HEK293 (cell line): ENCODE measurements at regions not wholly inside any gene's neighbourhood (a gene's known extent, or its start where the extent isn't known, plus 50 kb on each side); places are given as distances from the start of the nearest gene placed in this dataset.

Experiments used
- CTCF ChIA-PET: fragments of 350-600 bp; formaldehyde crosslinking; extraction: SDS; loops from one replicate; lab custom pipeline; 2021; ENCODE audit warnings: antibody characterized with exemption; lab: Yijun Ruan, JAX
- POLR2A ChIA-PET: fragments of 300-600 bp; formaldehyde crosslinking; extraction: SDS; loops from one replicate; lab custom pipeline; 2020; ENCODE audit warnings: antibody characterized with exemption, inconsistent platforms; lab: Yijun Ruan, JAX
- H3K27ac ChIP-seq: fragments of 200-500 bp; sonication (Bioruptor generic); 2 replicates; pipeline ENCODE4 v1.5.1; 2014; ENCODE audit warnings: low read depth, low read length, control low read depth, inconsistent platforms; ENCODE audit errors: extremely low read depth
- H3K36me3 ChIP-seq, 2 experiments: fragments of 200-500 bp in 1 of 2; sonication (Bioruptor generic) in 1 of 2; 1 replicate in 1 of 2; 2 replicates in 1 of 2; pipeline ENCODE4 v1.5.1; 2014 to 2017; ENCODE audit warnings: inconsistent platforms in 2 of 2, low read length in 2 of 2; ENCODE audit not compliant: control insufficient read depth in 2 of 2, insufficient read depth in 1 of 2
- H3K4me1 ChIP-seq: fragments of 200-500 bp; sonication (Bioruptor generic); 2 replicates; pipeline ENCODE4 v1.5.1; 2014; ENCODE audit warnings: mild to moderate bottlenecking, low read length, inconsistent platforms; ENCODE audit not compliant: control insufficient read depth, insufficient read depth
- H3K4me3 ChIP-seq: 2 replicates; pipeline ENCODE4 v1.5.1; 2011; ENCODE audit warnings: low read depth, mild to moderate bottlenecking, control low read depth, low read length, moderate library complexity
- H3K9me3 ChIP-seq: fragments of 200-500 bp; sonication (Bioruptor generic); 2 replicates; pipeline ENCODE4 v1.5.1; 2014; ENCODE audit warnings: low read depth, low read length, inconsistent platforms; ENCODE audit not compliant: control insufficient read depth, insufficient read depth
- KLF7 ChIP-seq: fragments of 450-650 bp; formaldehyde crosslinking; IDR thresholded peaks from 2 replicates; pipeline ENCODE4 v1.5.1; 2016; ENCODE audit warnings: missing biosample characterization, missing genetic modification characterization, borderline replicate concordance
- PRDM10 ChIP-seq: fragments of 450-650 bp; formaldehyde crosslinking; IDR thresholded peaks from 2 replicates; pipeline ENCODE4 v1.5.1; 2016; ENCODE audit warnings: missing biosample characterization, missing genetic modification characterization
- SALL2 ChIP-seq: fragments of 450-650 bp; formaldehyde crosslinking; IDR thresholded peaks from 2 replicates; pipeline ENCODE4 v1.5.0; 2017; ENCODE audit warnings: missing biosample characterization, mild to moderate bottlenecking, missing genetic modification characterization, borderline replicate concordance
- SCRT2 ChIP-seq: fragments of 450-650 bp; formaldehyde crosslinking; IDR thresholded peaks from 2 replicates; pipeline ENCODE4 v1.5.1; 2016; ENCODE audit warnings: missing biosample characterization, missing genetic modification characterization
- ZNF140 ChIP-seq: fragments of 450-650 bp; formaldehyde crosslinking; IDR thresholded peaks from 2 replicates; pipeline ENCODE4 v1.5.1; 2016; ENCODE audit warnings: missing biosample characterization, missing genetic modification characterization
- ZNF146 ChIP-seq: fragments of 450-650 bp; formaldehyde crosslinking; IDR thresholded peaks from 2 replicates; pipeline ENCODE4 v1.5.1; 2016; ENCODE audit warnings: missing biosample characterization, missing genetic modification characterization
- ZNF16 ChIP-seq: fragments of 450-650 bp; formaldehyde crosslinking; IDR thresholded peaks from 2 replicates; pipeline ENCODE4 v1.5.1; 2016; ENCODE audit warnings: low read depth, missing biosample characterization, missing genetic modification characterization
- ZNF211 ChIP-seq: fragments of 450-650 bp; formaldehyde crosslinking; IDR thresholded peaks from 2 replicates; pipeline ENCODE4 v1.5.1; 2016; ENCODE audit warnings: low read depth, missing biosample characterization, missing genetic modification characterization
- ZNF24 ChIP-seq: fragments of 450-650 bp; formaldehyde crosslinking; IDR thresholded peaks from 2 replicates; pipeline ENCODE4 v1.5.1; 2016; ENCODE audit warnings: missing biosample characterization, missing genetic modification characterization
- ZNF292 ChIP-seq: fragments of 450-650 bp; formaldehyde crosslinking; IDR thresholded peaks from 2 replicates; pipeline ENCODE4 v1.5.1; 2016; ENCODE audit warnings: low read depth, missing biosample characterization, missing genetic modification characterization, borderline replicate concordance
- ZNF513 ChIP-seq: fragments of 450-650 bp; IDR thresholded peaks from 2 replicates; pipeline ENCODE4 v1.5.1; 2018; ENCODE audit warnings: missing biosample characterization, missing genetic modification characterization
- ZNF600 ChIP-seq: fragments of 450-650 bp; formaldehyde crosslinking; IDR thresholded peaks from 2 replicates; pipeline ENCODE4 v1.5.1; 2016; ENCODE audit warnings: missing biosample characterization, missing genetic modification characterization
- ZNF623 ChIP-seq: fragments of 450-650 bp; formaldehyde crosslinking; IDR thresholded peaks from 2 replicates; pipeline ENCODE4 v1.5.1; 2016; ENCODE audit warnings: missing biosample characterization, missing genetic modification characterization
- ZNF624 ChIP-seq: fragments of 450-650 bp; formaldehyde crosslinking; IDR thresholded peaks from 2 replicates; pipeline ENCODE4 v1.5.1; 2017; ENCODE audit warnings: missing biosample characterization, missing genetic modification characterization
- ZNF76 ChIP-seq: fragments of 450-650 bp; formaldehyde crosslinking; IDR thresholded peaks from 2 replicates; pipeline ENCODE4; 2016; ENCODE audit warnings: low read depth, missing biosample characterization, missing genetic modification characterization, borderline replicate concordance
- ZSCAN30 ChIP-seq: fragments of 450-650 bp; IDR thresholded peaks from 2 replicates; pipeline ENCODE4 v1.5.1; 2018; ENCODE audit warnings: missing biosample characterization, mild to moderate bottlenecking, missing genetic modification characterization, moderate library complexity
- ZXDB ChIP-seq: fragments of 450-650 bp; formaldehyde crosslinking; IDR thresholded peaks from 2 replicates; pipeline ENCODE4 v1.5.1; 2016; ENCODE audit warnings: missing biosample characterization, missing genetic modification characterization
- TF ChIP-seq, protein P1 (sequence below): fragments of 450-650 bp; formaldehyde crosslinking; IDR thresholded peaks from 2 replicates; pipeline ENCODE4 v1.5.1; 2017; ENCODE audit warnings: missing biosample characterization, missing genetic modification characterization
- TF ChIP-seq, protein P2 (sequence below): fragments of 450-650 bp; formaldehyde crosslinking; IDR thresholded peaks from 2 replicates; pipeline ENCODE4 v1.5.1; 2016; ENCODE audit warnings: missing biosample characterization, missing genetic modification characterization
- TF ChIP-seq, protein P3 (sequence below): fragments of 450-650 bp; formaldehyde crosslinking; IDR thresholded peaks from 2 replicates; pipeline ENCODE4 v1.5.1; 2017; ENCODE audit warnings: missing biosample characterization, missing genetic modification characterization

GRCh38 chr5:56746553-56747339 lies 68.6 kb upstream of the MAP3K1 start (continued):
- no peak for TF ChIP-seq PRDM10 (tag by site-specific recombination)
- TF ChIP-seq, protein P1, sequence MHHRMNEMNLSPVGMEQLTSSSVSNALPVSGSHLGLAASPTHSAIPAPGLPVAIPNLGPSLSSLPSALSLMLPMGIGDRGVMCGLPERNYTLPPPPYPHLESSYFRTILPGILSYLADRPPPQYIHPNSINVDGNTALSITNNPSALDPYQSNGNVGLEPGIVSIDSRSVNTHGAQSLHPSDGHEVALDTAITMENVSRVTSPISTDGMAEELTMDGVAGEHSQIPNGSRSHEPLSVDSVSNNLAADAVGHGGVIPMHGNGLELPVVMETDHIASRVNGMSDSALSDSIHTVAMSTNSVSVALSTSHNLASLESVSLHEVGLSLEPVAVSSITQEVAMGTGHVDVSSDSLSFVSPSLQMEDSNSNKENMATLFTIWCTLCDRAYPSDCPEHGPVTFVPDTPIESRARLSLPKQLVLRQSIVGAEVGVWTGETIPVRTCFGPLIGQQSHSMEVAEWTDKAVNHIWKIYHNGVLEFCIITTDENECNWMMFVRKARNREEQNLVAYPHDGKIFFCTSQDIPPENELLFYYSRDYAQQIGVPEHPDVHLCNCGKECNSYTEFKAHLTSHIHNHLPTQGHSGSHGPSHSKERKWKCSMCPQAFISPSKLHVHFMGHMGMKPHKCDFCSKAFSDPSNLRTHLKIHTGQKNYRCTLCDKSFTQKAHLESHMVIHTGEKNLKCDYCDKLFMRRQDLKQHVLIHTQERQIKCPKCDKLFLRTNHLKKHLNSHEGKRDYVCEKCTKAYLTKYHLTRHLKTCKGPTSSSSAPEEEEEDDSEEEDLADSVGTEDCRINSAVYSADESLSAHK (tag by site-specific recombination), result no peak
- no peak for TF ChIP-seq ZNF140 (tag by site-specific recombination)

DNA sequence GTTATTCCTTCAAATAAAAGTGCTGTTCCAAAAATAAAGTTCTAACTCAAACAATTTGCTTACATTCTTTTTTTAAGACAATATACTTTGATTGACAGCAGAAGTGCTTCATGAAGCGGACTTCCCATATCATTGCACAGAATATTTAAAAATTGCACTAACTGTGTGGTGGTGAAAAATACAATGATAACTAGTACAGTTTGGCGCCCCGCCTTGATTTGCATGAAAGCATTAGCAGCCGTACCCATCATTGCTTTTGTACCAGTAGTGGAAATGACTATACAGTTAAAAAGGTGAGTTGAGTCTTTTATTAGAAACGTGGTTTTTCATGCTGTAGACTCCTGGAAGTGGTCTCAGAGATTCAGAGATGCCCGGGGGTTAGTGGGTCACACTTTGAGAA lies 69.5 kb upstream of the MAP3K1 start:
- no peaks in the 10 kb centered on the region for H3K4me1 ChIP-seq
- no peaks in the 10 kb centered on the region for H3K36me3 ChIP-seq
- ChIA-PET POLR2A (no interaction called here), CTCF (no interaction called here)
- no peaks in the 10 kb centered on the region for H3K9me3 ChIP-seq
- H3K27ac ChIP-seq, result no peak overlapping the region
- no peak overlapping the region for H3K4me3 ChIP-seq
- TF ChIP-seq KLF7 (tag by site-specific recombination), result no peak
- TF ChIP-seq ZNF146 (tag by site-specific recombination), result no peak
- TF ChIP-seq ZNF624 (tag by site-specific recombination), result no peak
- no peak for TF ChIP-seq ZSCAN30 (tag by site-specific recombination)
- TF ChIP-seq, protein P2, sequence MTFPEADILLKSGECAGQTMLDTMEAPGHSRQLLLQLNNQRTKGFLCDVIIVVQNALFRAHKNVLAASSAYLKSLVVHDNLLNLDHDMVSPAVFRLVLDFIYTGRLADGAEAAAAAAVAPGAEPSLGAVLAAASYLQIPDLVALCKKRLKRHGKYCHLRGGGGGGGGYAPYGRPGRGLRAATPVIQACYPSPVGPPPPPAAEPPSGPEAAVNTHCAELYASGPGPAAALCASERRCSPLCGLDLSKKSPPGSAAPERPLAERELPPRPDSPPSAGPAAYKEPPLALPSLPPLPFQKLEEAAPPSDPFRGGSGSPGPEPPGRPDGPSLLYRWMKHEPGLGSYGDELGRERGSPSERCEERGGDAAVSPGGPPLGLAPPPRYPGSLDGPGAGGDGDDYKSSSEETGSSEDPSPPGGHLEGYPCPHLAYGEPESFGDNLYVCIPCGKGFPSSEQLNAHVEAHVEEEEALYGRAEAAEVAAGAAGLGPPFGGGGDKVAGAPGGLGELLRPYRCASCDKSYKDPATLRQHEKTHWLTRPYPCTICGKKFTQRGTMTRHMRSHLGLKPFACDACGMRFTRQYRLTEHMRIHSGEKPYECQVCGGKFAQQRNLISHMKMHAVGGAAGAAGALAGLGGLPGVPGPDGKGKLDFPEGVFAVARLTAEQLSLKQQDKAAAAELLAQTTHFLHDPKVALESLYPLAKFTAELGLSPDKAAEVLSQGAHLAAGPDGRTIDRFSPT (tag by site-specific recombination), result no peak
- no peak for TF ChIP-seq SALL2 (tag by site-specific recombination)

DNA sequence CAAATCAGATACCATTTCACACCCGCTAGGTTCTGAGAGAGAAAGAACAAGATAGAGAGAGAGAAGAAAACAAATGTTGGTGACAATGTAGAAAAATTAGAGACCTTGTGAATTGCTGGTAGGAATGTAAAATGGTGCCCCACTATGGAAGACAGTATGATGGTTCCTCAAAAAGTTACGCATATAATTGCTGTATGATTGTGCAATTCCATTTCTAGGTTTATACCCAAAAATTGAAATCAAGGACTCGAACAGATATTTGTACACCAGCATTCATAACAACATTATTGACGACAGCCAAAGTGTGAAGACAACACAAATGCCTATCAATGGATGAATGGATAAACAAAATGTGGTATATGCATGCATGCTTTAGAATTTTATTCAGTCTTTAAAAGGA lies 74.5 kb upstream of the MAP3K1 start:
- Histone ChIP-seq H3K4me3 (no peak overlapping the region), H3K36me3 (no peaks in the 10 kb centered on the region), H3K9me3 (no peaks in the 10 kb centered on the region), H3K4me1 (no peaks in the 10 kb centered on the region; the same call in 1 of the 2 replicates), H3K27ac (no peak overlapping the region)
- ChIA-PET POLR2A (no interaction called here), CTCF (interaction anchor here (0.6 to 0.7 kb wide), 2 partner anchors 133 to 315 kb away, joined by 3 read pairs; no protein-coding TSS in a partner anchor)
- TF ChIP-seq ZNF600 (no peak), ZNF211 (tag by site-specific recombination) (no peak), ZNF513 (tag by site-specific recombination) (no peak), ZNF292 (tag by site-specific recombination) (no peak), ZNF76 (tag by site-specific recombination) (no peak), ZNF16 (tag by site-specific recombination) (no peak), ZNF623 (tag by site-specific recombination) (no peak), ZNF24 (no peak), SCRT2 (tag by site-specific recombination) (no peak), ZXDB (tag by site-specific recombination) (no peak)
- TF ChIP-seq, protein P3, sequence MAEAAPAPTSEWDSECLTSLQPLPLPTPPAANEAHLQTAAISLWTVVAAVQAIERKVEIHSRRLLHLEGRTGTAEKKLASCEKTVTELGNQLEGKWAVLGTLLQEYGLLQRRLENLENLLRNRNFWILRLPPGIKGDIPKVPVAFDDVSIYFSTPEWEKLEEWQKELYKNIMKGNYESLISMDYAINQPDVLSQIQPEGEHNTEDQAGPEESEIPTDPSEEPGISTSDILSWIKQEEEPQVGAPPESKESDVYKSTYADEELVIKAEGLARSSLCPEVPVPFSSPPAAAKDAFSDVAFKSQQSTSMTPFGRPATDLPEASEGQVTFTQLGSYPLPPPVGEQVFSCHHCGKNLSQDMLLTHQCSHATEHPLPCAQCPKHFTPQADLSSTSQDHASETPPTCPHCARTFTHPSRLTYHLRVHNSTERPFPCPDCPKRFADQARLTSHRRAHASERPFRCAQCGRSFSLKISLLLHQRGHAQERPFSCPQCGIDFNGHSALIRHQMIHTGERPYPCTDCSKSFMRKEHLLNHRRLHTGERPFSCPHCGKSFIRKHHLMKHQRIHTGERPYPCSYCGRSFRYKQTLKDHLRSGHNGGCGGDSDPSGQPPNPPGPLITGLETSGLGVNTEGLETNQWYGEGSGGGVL (tag by site-specific recombination), result no peak
